ENCODE measurements at regions not wholly inside any gene's neighbourhood (a gene's known extent, or its start where the extent isn't known, plus 50 kb on each side); places are given as distances from the start of the nearest gene placed in this dataset.

GRCh38 chr6:41475737-41476357, 70.3 kb upstream of the FOXP4 start:
- no peaks in the 10 kb centered on the region for H3K27me3 ChIP-seq
- TF ChIP-seq POLR2AphosphoS5 (IDR thresholded peaks at IDR 0.05) (no peak), POLR2A (IDR thresholded peaks at IDR 0.05) (no peak), EP300 (IDR thresholded peaks at IDR 0.05) (no peak)
- TF ChIP-seq, protein P1, sequence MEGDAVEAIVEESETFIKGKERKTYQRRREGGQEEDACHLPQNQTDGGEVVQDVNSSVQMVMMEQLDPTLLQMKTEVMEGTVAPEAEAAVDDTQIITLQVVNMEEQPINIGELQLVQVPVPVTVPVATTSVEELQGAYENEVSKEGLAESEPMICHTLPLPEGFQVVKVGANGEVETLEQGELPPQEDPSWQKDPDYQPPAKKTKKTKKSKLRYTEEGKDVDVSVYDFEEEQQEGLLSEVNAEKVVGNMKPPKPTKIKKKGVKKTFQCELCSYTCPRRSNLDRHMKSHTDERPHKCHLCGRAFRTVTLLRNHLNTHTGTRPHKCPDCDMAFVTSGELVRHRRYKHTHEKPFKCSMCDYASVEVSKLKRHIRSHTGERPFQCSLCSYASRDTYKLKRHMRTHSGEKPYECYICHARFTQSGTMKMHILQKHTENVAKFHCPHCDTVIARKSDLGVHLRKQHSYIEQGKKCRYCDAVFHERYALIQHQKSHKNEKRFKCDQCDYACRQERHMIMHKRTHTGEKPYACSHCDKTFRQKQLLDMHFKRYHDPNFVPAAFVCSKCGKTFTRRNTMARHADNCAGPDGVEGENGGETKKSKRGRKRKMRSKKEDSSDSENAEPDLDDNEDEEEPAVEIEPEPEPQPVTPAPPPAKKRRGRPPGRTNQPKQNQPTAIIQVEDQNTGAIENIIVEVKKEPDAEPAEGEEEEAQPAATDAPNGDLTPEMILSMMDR (IDR thresholded peaks at IDR 0.05) = no peak
- H3K27ac ChIP-seq = no peak overlapping the region
- H3K9me3 ChIP-seq = no peaks in the 10 kb centered on the region
- 77 to 93% methylated on average over 6 of the region's 6 CpGs for WGBS, 2 donors
- H3K4me3 ChIP-seq = no peak overlapping the region
- DNase-seq (no peak), ATAC-seq (ENCODE audit: low FRiP score in 2 of 2) (no peak)
- H3K4me1 ChIP-seq = peaks cover 0 to under 1% (median under 1%) of the 10 kb centered on the region in 4 donors
- H3K36me3 ChIP-seq = no peaks in the 10 kb centered on the region

DNA sequence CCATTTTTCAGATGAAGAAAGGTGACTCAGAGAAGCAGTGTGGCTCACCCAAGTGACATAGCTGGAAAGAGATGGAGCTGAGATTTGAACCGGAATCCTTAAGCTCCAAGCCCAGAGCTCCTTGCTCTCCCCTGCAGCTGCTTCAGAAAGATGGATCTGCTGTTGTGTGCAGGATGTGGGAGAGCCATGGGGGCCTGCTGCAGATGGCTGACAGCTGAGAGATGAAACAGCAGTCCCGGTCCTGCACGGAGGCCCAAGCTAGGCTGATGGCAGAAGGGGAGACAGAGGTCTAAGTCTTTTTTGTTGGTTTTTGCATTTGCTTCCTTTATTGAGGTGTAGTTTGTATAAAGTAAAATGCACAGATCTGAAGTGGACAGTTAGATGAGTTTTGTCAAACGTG, 69.8 kb upstream of the FOXP4 start:
- 63 to 72% methylated on average over 4 of the region's 4 CpGs for WGBS, 2 donors
- ATAC-seq (ENCODE audit: low FRiP score in 2 of 2) (no peak), DNase-seq (no peak)
- H3K9me3 ChIP-seq = no peaks in the 10 kb centered on the region
- H3K36me3 ChIP-seq = no peaks in the 10 kb centered on the region
- no peaks in the 10 kb centered on the region for H3K4me1 ChIP-seq
- H3K27me3 ChIP-seq = no peaks in the 10 kb centered on the region
- TF ChIP-seq POLR2A (IDR thresholded peaks at IDR 0.05) (no peak), EP300 (IDR thresholded peaks at IDR 0.05) (no peak), POLR2AphosphoS5 (IDR thresholded peaks at IDR 0.05) (no peak)
- TF ChIP-seq, protein P1 (IDR thresholded peaks at IDR 0.05) = no peak
- H3K27ac ChIP-seq = no peak overlapping the region
- H3K4me3 ChIP-seq = no peak overlapping the region

GRCh38 chr6:41477572-41477971, 68.6 kb upstream of the FOXP4 start:
- Histone ChIP-seq H3K9me3 (no peaks in the 10 kb centered on the region), H3K4me1 (no peaks in the 10 kb centered on the region), H3K4me3 (no peak overlapping the region), H3K27me3 (no peaks in the 10 kb centered on the region), H3K27ac (no peak overlapping the region), H3K36me3 (no peaks in the 10 kb centered on the region)
- 74 to 83% methylated on average over 3 of the region's 3 CpGs for WGBS, 2 donors
- DNase-seq (no peak), ATAC-seq (ENCODE audit: low FRiP score in 2 of 2) (no peak)
- TF ChIP-seq EP300 (IDR thresholded peaks at IDR 0.05) = no peak

GRCh38 chr6:41483943-41484342, 62.2 kb upstream of the FOXP4 start:
- no peak for ATAC-seq (ENCODE audit: low FRiP score in 2 of 2)
- 78 to 84% methylated on average over 1 of the region's 1 CpG for WGBS, 2 donors
- Histone ChIP-seq H3K9me3 (no peaks in the 10 kb centered on the region), H3K4me3 (no peak overlapping the region), H3K27me3 (no peaks in the 10 kb centered on the region), H3K27ac (no peak overlapping the region), H3K36me3 (no peaks in the 10 kb centered on the region), H3K4me1 (peaks cover 0 to 4% (median 0%) of the 10 kb centered on the region in 4 donors)
- no peak for TF ChIP-seq POLR2AphosphoS5 (IDR thresholded peaks at IDR 0.05)
- no peak for TF ChIP-seq EP300 (IDR thresholded peaks at IDR 0.05)
- TF ChIP-seq, protein P1 (IDR thresholded peaks at IDR 0.05) = no peak
- TF ChIP-seq POLR2A (IDR thresholded peaks at IDR 0.05) = no peak
- no peak for DNase-seq

GRCh38 chr6:41487860-41488432, 58.2 kb upstream of the FOXP4 start:
- no peaks in the 10 kb centered on the region for H3K9me3 ChIP-seq
- no peak for DNase-seq

More at GRCh38 chr6:41487860-41488432, 58.2 kb upstream of the FOXP4 start:
- Histone ChIP-seq H3K4me3 (no peak overlapping the region), H3K36me3 (no peaks in the 10 kb centered on the region), H3K27me3 (no peaks in the 10 kb centered on the region), H3K4me1 (peaks cover 0 to 4% (median 0%) of the 10 kb centered on the region in 4 donors), H3K27ac (no peak overlapping the region)
- peak in 1 of 2 donors; percentile 4 for ATAC-seq (ENCODE audit: low FRiP score in 2 of 2)
- WGBS, 2 donors = 80 to 90% methylated on average over 7 to 9 of the region's 9 CpGs
- TF ChIP-seq, protein P1 (IDR thresholded peaks at IDR 0.05) = no peak
- no peak for TF ChIP-seq POLR2AphosphoS5 (IDR thresholded peaks at IDR 0.05)
- no peak for TF ChIP-seq POLR2A (IDR thresholded peaks at IDR 0.05)
- no peak for TF ChIP-seq EP300 (IDR thresholded peaks at IDR 0.05)

Data from upper lobe of left lung (tissue), 6 donors.